ENCODE measurements at regions not wholly inside any gene's neighbourhood (a gene's known extent, or its start where the extent isn't known, plus 50 kb on each side); places are given as distances from the start of the nearest gene placed in this dataset.

- no peak for DNase-seq
- in situ Hi-C loops (cut with HindIII; ENCODE audit: low pct_ligation_motif_present, low sequenced_read_pairs), result no loop called here
- Histone ChIP-seq H3K36me3 (replicated peaks) (no peaks in the 10 kb centered on the region), H3K4me3 (ENCODE audit: low read depth, low read length) (no peak overlapping the region), H3K27ac (no peak overlapping the region), H3K27me3 (replicated peaks) (no peaks in the 10 kb centered on the region)
- TF ChIP-seq CTCF (IDR thresholded peaks at IDR 0.05; ENCODE audit: low read depth, low read length, missing control alignments), result no peak
Observed at GRCh38 chr11:2083411-2083810, 55.8 kb downstream of the IGF2 start.

- H3K36me3 ChIP-seq (replicated peaks), result no peaks in the 10 kb centered on the region
- H3K27ac ChIP-seq, result peak overlapping the region; percentile 49
- no peak overlapping the region for H3K4me3 ChIP-seq (ENCODE audit: low read depth, low read length)
- peak; percentile 76 for DNase-seq
- TF ChIP-seq CTCF (IDR thresholded peaks at IDR 0.05; ENCODE audit: low read depth, low read length, missing control alignments), result no peak
- in situ Hi-C loops (cut with HindIII; ENCODE audit: low pct_ligation_motif_present, low sequenced_read_pairs), result no loop called here
- H3K27me3 ChIP-seq (replicated peaks), result no peaks in the 10 kb centered on the region
Observed at GRCh38 chr11:2077061-2077802, 62.0 kb downstream of the IGF2 start.

- Histone ChIP-seq H3K4me3 (ENCODE audit: low read depth, low read length) (no peak overlapping the region), H3K27me3 (replicated peaks) (no peaks in the 10 kb centered on the region), H3K27ac (no peak overlapping the region), H3K36me3 (replicated peaks) (no peaks in the 10 kb centered on the region)
- DNase-seq, result no peak
- no peak for TF ChIP-seq CTCF (IDR thresholded peaks at IDR 0.05; ENCODE audit: low read depth, low read length, missing control alignments)
- in situ Hi-C loops (cut with HindIII; ENCODE audit: low pct_ligation_motif_present, low sequenced_read_pairs), result no loop called here
Observed at GRCh38 chr11:2076441-2076840, 62.7 kb downstream of the IGF2 start.

- Histone ChIP-seq H3K27me3 (replicated peaks) (no peaks in the 10 kb centered on the region), H3K4me3 (ENCODE audit: low read depth, low read length) (no peak overlapping the region), H3K36me3 (replicated peaks) (no peaks in the 10 kb centered on the region), H3K27ac (no peak overlapping the region)
- in situ Hi-C loops (cut with HindIII; ENCODE audit: low pct_ligation_motif_present, low sequenced_read_pairs), result no loop called here
- DNase-seq, result no peak
- peak; percentile 43 for TF ChIP-seq CTCF (IDR thresholded peaks at IDR 0.05; ENCODE audit: low read depth, low read length, missing control alignments)
Observed at GRCh38 chr11:2074266-2074825, 64.8 kb downstream of the IGF2 start.

GRCh38 chr11:2072551-2073261 lies 66.5 kb downstream of the IGF2 start:
- Histone ChIP-seq H3K36me3 (replicated peaks) (no peaks in the 10 kb centered on the region), H3K27me3 (replicated peaks) (no peaks in the 10 kb centered on the region), H3K4me3 (ENCODE audit: low read depth, low read length) (no peak overlapping the region), H3K27ac (no peak overlapping the region)
- peak; percentile 22 for DNase-seq
- in situ Hi-C loops (cut with HindIII; ENCODE audit: low pct_ligation_motif_present, low sequenced_read_pairs), result no loop called here
- no peak for TF ChIP-seq CTCF (IDR thresholded peaks at IDR 0.05; ENCODE audit: low read depth, low read length, missing control alignments)

Data from brain microvascular endothelial cell (primary cell).